ENCODE measurements at regions not wholly inside any gene's neighbourhood (a gene's known extent, or its start where the extent isn't known, plus 50 kb on each side); places are given as distances from the start of the nearest gene placed in this dataset.
"Not testable (repeated sequence)": the region's sequence is repeated elsewhere in the genome, so short reads cannot be mapped to it uniquely, and the experiment has no call there.

- no peak overlapping the region for H3K27ac ChIP-seq
- no peaks in the 10 kb centered on the region for H3K27me3 ChIP-seq
- no peaks in the 10 kb centered on the region for H3K36me3 ChIP-seq (replicated peaks in 1 of 2; ENCODE audit: insufficient read depth in 1 of 2, low read depth in 2 of 2)
- no peak for DNase-seq
- H3K4me1 ChIP-seq, result no peaks in the 10 kb centered on the region
- no peak overlapping the region for H3K4me3 ChIP-seq
- no peak for TF ChIP-seq POLR2A (IDR thresholded peaks at IDR 0.05)
- TF ChIP-seq CTCF (IDR thresholded peaks at IDR 0.05), result no peak
- no peaks in the 10 kb centered on the region for H3K9me3 ChIP-seq
- no peak for ATAC-seq
- intact Hi-C loops (cut with DNase I), result no loop called here
- WGBS, 2 donors, result 69 to 72% methylated on average over 7 of the region's 7 CpGs
Observed at GRCh38 chr5:174493530-174493929, 230.9 kb upstream of the MSX2 start.

DNA sequence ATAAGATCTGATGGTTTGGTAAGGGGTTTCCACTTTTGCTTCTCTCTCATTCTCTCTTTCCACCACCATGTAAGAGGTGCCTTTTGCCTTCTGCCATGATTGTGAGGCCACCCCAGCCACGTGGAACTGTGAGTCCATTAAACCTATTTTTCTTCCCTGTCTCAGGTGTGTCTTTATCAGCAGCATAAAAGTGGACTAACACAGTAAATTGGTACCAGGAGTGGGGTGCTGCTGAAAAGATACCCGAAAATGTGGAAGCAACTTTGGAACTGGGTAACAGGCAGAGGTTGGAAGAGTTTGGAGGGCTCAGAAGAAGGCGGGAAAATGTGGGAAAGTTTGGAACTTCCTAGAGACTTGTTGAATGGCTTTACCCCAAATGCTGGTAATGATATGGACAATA, 226.4 kb upstream of the MSX2 start:
- H3K27me3 ChIP-seq; H3K4me3 ChIP-seq; H3K36me3 ChIP-seq (replicated peaks in 1 of 2; ENCODE audit: insufficient read depth in 1 of 2, low read depth in 2 of 2); DNase-seq; H3K9me3 ChIP-seq; H3K27ac ChIP-seq; intact Hi-C loops (cut with DNase I); ATAC-seq; H3K4me1 ChIP-seq: not testable (repeated sequence)
- WGBS, 2 donors, result 72 to 78% methylated on average over 3 of the region's 3 CpGs

- H3K4me3 ChIP-seq; ATAC-seq; H3K27ac ChIP-seq; H3K4me1 ChIP-seq; DNase-seq; H3K27me3 ChIP-seq; H3K9me3 ChIP-seq; intact Hi-C loops (cut with DNase I); H3K36me3 ChIP-seq (replicated peaks in 1 of 2; ENCODE audit: insufficient read depth in 1 of 2, low read depth in 2 of 2): not testable (repeated sequence)
- WGBS, 2 donors, result 63 to 68% methylated on average over 2 to 4 of the region's 4 CpGs
Observed at GRCh38 chr5:174498575-174498974, 225.8 kb upstream of the MSX2 start.

DNA sequence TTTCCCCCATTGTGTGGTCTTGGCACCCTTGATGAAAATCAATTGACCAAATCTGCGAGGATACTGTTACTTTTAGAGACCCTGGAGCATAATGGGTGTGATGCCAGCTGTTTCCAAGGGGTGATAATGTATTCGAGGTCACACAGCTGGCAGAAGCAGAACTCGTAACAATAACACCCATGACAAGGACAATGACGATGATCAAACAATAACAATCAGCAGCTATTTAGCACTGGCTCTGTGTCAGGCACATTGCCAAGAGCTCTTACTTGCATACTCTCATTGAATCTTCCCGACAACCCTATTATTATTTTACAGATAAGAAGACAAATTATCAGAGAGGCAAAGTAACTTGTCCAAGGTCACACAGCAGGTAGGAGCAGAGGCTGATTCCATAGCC, 223.7 kb upstream of the MSX2 start:
- intact Hi-C loops (cut with DNase I), result no loop called here
- no peaks in the 10 kb centered on the region for H3K36me3 ChIP-seq (replicated peaks in 1 of 2; ENCODE audit: insufficient read depth in 1 of 2, low read depth in 2 of 2)
- TF ChIP-seq POLR2A (IDR thresholded peaks at IDR 0.05), result no peak
- TF ChIP-seq CTCF (IDR thresholded peaks at IDR 0.05), result no peak
- H3K27me3 ChIP-seq, result no peaks in the 10 kb centered on the region
- H3K9me3 ChIP-seq, result no peaks in the 10 kb centered on the region
- 28 to 57% methylated on average over 5 of the region's 5 CpGs for WGBS, 2 donors
- H3K4me1 ChIP-seq, result peaks cover 6% of the 10 kb centered on the region
- no peak for ATAC-seq
- no peak for DNase-seq
- H3K27ac ChIP-seq, result no peak overlapping the region
- H3K4me3 ChIP-seq, result no peak overlapping the region

GRCh38 chr5:174501461-174502069, 222.8 kb upstream of the MSX2 start:
- Histone ChIP-seq H3K27ac (peak overlapping the region in 1 of 4 donors; percentile 11), H3K4me1 (peaks cover 6% of the 10 kb centered on the region), H3K9me3 (no peaks in the 10 kb centered on the region), H3K4me3 (no peak overlapping the region), H3K27me3 (no peaks in the 10 kb centered on the region), H3K36me3 (replicated peaks in 1 of 2; ENCODE audit: insufficient read depth in 1 of 2, low read depth in 2 of 2) (no peaks in the 10 kb centered on the region)
- 27 to 36% methylated on average over 6 of the region's 6 CpGs for WGBS, 2 donors
- peak; percentile 28 for ATAC-seq
- DNase-seq, result peak in 3 of 4 donors; percentile 26 to 37 (median 32)
- TF ChIP-seq POLR2A (IDR thresholded peaks at IDR 0.05), result no peak
- no peak for TF ChIP-seq CTCF (IDR thresholded peaks at IDR 0.05)
- intact Hi-C loops (cut with DNase I), result no loop called here

GRCh38 chr5:174503086-174503460, 221.3 kb upstream of the MSX2 start:
- Histone ChIP-seq H3K27ac (peak overlapping the region in 3 of 4 donors; percentile 58 to 71 (median 64)), H3K36me3 (replicated peaks in 1 of 2; ENCODE audit: insufficient read depth in 1 of 2, low read depth in 2 of 2) (no peaks in the 10 kb centered on the region), H3K4me1 (peaks cover 6% of the 10 kb centered on the region), H3K9me3 (no peaks in the 10 kb centered on the region), H3K4me3 (no peak overlapping the region), H3K27me3 (no peaks in the 10 kb centered on the region)
- ATAC-seq, result no peak
- intact Hi-C loops (cut with DNase I), result no loop called here
- no peak for TF ChIP-seq CTCF (IDR thresholded peaks at IDR 0.05)
- no peak for TF ChIP-seq POLR2A (IDR thresholded peaks at IDR 0.05)
- DNase-seq, result no peak

All from body of pancreas (tissue), 4 donors.